ENCODE measurements at regions not wholly inside any gene's neighbourhood (a gene's known extent, or its start where the extent isn't known, plus 50 kb on each side); places are given as distances from the start of the nearest gene placed in this dataset.

GRCh38 chr6:22221211-22221610 is 75.6 kb downstream of the PRL start:
- TF ChIP-seq CTCF (IDR thresholded peaks at IDR 0.05) (no peak), POLR2A (IDR thresholded peaks at IDR 0.05) (no peak)
